ENCODE measurements at regions not wholly inside any gene's neighbourhood (a gene's known extent, or its start where the extent isn't known, plus 50 kb on each side); places are given as distances from the start of the nearest gene placed in this dataset.

GRCh38 chr6:19413323-19413722, 423.8 kb upstream of the ID4 start:
- Histone ChIP-seq H3K4me1 (peaks cover 0 to 8% (median 4%) of the 10 kb centered on the region in 4 donors), H3K9me3 (peaks cover 0 to 4% (median 0%) of the 10 kb centered on the region in 3 donors), H3K36me3 (no peaks in the 10 kb centered on the region), H3K4me3 (no peak overlapping the region), H3K27ac (no peak overlapping the region), H3K27me3 (no peaks in the 10 kb centered on the region)
- no peak for TF ChIP-seq CTCF (IDR thresholded peaks at IDR 0.05)
- DNase-seq: no peak
- intact Hi-C loops (cut with DNase I; ENCODE audit: low total_unique reads): no loop called here

GRCh38 chr6:19415605-19416326, 421.4 kb upstream of the ID4 start:
- DNase-seq: no peak
- H3K36me3 ChIP-seq: no peaks in the 10 kb centered on the region
- no peak overlapping the region for H3K4me3 ChIP-seq
- intact Hi-C loops (cut with DNase I; ENCODE audit: low total_unique reads): no loop called here
- no peaks in the 10 kb centered on the region for H3K27me3 ChIP-seq
- H3K4me1 ChIP-seq: no peaks in the 10 kb centered on the region
- peaks cover 0 to 4% (median 0%) of the 10 kb centered on the region in 3 donors for H3K9me3 ChIP-seq
- TF ChIP-seq CTCF (IDR thresholded peaks at IDR 0.05): no peak
- H3K27ac ChIP-seq: no peak overlapping the region

- Histone ChIP-seq H3K4me3 (no peak overlapping the region), H3K36me3 (no peaks in the 10 kb centered on the region), H3K4me1 (no peaks in the 10 kb centered on the region), H3K9me3 (peaks cover 0 to 4% (median 0%) of the 10 kb centered on the region in 3 donors), H3K27me3 (no peaks in the 10 kb centered on the region), H3K27ac (no peak overlapping the region)
- TF ChIP-seq CTCF (IDR thresholded peaks at IDR 0.05): no peak
- DNase-seq: no peak
- intact Hi-C loops (cut with DNase I; ENCODE audit: low total_unique reads): no loop called here
Observed at GRCh38 chr6:19416811-19417210, 420.4 kb upstream of the ID4 start.

GRCh38 chr6:19417713-19418112, 419.5 kb upstream of the ID4 start:
- Histone ChIP-seq H3K27me3 (no peaks in the 10 kb centered on the region), H3K4me3 (no peak overlapping the region), H3K36me3 (no peaks in the 10 kb centered on the region), H3K9me3 (peaks cover 0 to 4% (median 0%) of the 10 kb centered on the region in 3 donors), H3K4me1 (no peaks in the 10 kb centered on the region), H3K27ac (no peak overlapping the region)
- no peak for DNase-seq
- no peak for TF ChIP-seq CTCF (IDR thresholded peaks at IDR 0.05)
- intact Hi-C loops (cut with DNase I; ENCODE audit: low total_unique reads): no loop called here

GRCh38 chr6:19424853-19425252, 412.3 kb upstream of the ID4 start:
- DNase-seq: no peak
- Histone ChIP-seq H3K4me1 (no peaks in the 10 kb centered on the region), H3K27me3 (no peaks in the 10 kb centered on the region), H3K9me3 (no peaks in the 10 kb centered on the region), H3K4me3 (no peak overlapping the region), H3K36me3 (no peaks in the 10 kb centered on the region), H3K27ac (no peak overlapping the region)
- intact Hi-C loops (cut with DNase I; ENCODE audit: low total_unique reads): no loop called here
- no peak for TF ChIP-seq CTCF (IDR thresholded peaks at IDR 0.05)

Measured in tibial artery (tissue), 4 donors.